ENCODE measurements at regions not wholly inside any gene's neighbourhood (a gene's known extent, or its start where the extent isn't known, plus 50 kb on each side); places are given as distances from the start of the nearest gene placed in this dataset.

DNA sequence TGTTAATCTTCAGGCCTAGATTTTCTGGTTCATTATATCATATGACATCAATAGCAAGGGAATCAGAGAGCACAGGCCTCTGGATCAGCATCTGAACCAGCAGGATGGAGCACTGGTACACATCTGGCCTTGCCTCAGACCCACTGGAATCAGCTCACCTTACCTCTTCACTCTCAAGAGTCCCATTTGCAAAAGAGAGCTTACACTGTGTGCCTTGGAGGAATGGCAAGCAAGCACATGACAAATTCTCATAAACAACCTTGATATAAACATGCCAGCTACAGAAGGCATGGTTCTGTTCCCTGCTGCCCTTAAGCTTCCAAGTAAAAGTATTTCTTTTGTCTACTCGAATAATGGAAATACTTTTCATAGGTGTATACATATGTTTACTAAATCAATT is 128.6 kb upstream of the CPM start:
- no peak for DNase-seq (ENCODE audit: low read depth in 2 of 2, low spot score in 1 of 2)

DNA sequence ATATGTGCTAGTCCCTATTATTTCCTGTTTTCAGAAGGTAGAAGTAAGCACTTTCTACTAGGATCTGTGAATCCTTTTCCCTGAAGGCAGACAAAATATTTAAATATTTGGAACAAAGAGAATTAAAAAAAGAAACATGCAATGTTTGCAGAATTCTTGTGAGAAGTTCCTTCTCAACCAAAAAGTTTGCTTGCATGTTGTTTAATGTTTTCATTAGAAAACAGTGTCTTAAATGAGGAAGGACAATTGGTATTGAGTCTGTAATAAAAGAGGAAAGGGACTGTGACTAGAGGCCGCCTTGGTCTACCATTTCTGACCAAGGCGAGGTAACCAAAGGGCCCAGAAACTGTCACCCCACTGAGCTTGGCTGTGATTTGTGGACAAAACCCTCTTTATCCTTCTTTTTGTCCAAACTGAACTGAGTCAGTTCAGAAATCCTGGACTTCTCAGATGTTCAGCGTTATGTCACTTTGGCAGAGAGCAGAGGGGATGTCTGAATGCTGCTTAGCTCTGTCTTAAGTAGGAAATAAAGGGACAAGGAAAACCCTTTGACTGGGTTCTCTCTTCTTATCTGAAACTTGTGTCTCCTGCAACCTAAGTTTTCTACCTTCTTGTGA is 129.8 kb upstream of the CPM start:
- no peak for DNase-seq (ENCODE audit: low read depth in 2 of 2, low spot score in 1 of 2)

DNA sequence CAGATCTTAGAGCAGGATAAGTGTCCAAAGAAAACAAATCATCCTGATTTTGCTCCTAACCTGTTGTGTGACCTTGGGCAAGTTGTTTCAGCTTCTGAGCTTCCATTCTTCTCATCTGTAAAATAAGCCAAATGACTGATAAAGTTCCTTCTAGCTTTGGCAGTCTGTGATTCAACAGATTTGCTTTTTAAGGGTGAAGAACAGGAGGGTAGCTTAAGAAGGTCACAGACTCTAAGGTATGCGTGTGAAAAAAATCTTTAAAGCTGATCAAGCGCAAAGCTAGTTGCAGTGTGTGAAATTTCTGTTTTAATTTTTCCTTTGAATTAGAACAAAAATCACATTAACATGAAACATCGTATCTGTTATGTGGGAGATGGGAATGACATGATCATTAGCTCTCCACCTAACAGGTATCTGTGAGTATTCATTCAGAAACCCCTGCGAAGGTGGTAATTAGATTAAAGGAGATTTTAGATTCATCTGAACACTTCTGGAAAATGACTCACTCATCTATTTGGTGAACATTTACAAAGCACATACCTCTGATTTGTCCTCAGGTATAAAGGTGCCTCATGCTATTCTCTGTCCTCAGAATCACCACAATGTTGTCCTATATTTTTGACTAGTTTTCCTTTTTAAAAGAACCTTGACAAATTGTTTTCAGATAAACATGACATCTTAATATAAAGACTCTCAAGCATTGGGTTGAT is 131.9 kb upstream of the CPM start:
- no peak for DNase-seq (ENCODE audit: low read depth in 2 of 2, low spot score in 1 of 2)

DNA sequence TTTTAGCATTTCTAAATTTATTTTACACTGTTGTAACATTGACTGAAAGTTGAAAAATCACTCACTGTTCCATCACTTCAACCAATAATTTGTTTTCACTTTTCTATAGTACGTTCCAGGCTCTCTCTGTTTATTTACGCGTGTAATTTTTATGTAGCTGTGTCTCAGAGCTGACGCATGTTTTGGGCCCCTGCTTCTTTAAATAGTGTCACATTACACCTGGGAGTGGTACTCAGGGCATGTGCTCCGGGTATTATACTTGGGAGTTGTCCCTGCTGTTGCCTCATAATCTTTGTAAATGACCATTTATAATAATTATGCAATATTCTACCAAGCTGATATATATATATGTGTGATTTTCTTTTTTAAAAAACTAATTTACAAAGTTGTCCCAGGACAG is 132.8 kb upstream of the CPM start:
- DNase-seq (ENCODE audit: low read depth in 2 of 2, low spot score in 1 of 2), result no peak

DNA sequence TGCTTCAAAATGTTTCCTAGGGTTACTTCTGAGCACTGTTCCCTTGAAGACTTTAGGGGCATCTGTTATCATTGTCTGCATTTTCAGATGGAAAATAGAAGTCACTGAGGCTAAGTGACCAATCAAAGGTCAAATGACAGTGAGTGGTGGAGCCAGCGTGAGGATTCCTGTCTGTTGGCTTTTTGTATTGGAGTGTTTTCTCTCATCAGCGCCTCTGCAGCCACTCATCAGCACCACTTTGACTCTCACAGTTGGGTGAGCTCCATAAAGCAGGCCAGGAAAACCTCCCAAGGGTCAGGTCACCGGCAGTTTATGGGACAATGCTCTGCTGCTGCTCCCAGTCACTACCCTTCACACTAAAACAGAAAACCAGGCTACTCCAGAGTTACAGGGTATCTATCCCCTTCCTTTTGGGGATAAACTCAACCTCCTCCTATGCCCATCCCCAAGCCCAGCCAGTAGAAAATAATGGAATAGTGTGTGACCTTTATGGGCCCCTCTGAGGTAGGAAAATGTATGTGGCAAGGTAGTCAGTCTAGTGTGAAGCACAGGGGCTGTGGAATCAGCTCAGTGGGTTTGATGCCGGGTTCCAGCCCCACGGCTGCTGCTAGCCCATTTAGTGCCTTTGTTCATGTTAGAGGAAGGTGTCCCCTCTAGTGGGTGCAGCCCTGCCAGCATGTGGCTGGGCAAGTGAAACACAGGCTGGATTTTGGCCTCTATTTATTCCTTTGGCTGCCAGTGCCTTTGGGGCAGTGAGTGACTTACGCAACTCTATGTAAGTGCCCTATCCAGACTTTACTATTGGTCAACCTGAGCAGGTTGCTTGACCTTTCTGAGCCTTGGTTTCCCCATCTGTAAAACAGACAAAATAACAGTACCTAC is 133.8 kb upstream of the CPM start:
- DNase-seq (ENCODE audit: low read depth in 2 of 2, low spot score in 1 of 2), result no peak

DNA sequence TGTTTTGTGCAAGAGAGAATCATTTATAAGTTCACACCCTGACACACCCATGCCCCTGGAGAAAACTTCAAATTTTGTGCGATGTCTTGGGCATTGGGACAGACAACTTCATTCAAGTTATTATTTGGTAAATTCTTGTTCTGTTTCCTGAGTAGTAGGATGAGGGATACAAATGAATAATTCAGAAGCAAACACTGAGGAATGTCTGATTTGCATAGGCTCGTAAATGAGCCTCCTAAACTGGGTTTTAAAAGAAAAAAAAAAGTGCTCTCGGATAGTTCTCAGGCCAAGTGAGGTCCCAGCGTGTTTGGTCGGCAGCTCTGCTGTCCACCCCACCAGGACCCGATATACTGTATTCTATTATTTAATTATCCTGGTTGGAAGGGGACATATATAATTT is 134.7 kb upstream of the CPM start:
- DNase-seq (ENCODE audit: low read depth in 2 of 2, low spot score in 1 of 2), result no peak

DNA sequence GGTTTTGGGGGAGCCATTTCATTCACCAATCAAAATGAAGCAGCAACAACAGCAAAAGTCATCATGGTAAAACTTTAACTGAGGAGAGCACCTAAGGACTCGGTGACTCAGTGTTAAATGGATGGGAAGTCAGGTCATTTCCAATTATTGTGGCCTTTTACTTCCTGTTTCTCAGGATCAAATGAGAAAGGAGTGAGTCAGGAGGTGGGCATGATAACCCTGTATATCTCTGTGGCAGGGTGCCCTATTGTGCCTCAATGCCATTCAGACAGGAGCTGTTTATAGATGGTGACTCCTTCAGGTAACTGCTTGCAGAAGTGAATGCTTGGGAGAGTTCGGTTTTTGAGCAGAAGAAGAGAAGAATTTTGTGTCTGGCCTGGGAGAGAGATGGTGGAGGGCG is 135.5 kb upstream of the CPM start:
- no peak for DNase-seq (ENCODE audit: low read depth in 2 of 2, low spot score in 1 of 2)

DNA sequence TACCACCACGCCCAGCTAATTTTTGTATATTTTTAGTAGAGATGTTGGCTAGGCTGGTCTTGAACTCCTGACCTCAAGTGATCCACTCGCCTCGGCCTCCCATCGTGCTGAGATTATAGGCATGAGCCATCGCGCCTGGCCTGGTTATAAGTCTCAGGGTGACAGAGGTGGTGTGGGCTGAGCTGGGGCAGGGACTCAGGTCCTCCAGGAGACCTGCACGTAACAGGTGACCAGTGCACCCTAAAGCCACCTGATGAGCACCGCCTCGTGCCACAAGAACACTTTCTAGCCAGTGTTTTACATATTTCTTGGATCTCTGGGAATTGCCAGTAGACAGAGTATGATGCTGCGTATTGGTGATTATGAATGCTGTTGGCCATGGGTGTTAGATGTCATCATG is 136.5 kb upstream of the CPM start:
- DNase-seq (ENCODE audit: low read depth in 2 of 2, low spot score in 1 of 2), result no peak

DNA sequence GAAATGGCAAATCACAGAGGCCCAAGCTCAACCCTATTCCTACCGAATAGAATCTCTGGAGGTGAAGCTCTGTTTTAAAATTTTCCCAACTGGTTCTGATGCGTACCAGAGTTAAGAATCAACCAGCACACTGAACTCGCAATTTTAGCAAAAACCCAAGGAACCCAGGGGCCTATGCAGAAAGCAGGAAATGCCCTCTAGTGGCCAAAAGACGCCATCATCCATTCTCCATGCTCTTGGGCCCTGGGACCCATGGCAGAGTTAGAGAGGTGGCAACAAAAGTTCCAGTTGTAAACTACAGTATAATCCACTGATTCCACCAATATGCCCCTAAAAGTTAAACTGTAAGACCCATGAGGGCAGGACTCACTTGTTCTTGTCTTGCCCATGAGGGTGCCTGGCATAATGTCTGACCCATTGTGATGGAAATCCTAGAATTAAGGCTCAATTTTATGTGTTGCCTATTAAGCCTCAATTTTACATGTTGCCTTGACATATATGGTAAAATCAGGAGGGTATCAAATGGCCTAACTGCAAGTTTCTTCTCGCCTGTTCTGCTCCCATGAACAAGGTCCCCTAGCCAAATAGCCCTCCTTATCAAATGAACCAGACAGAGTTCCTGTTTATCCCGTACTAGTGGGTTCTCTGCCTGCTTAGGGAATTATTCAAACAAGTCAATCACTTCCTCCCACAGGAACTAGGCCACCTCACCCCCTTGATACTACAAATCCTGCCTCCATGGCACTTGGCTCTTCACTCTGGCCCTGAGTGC is 137.5 kb upstream of the CPM start:
- DNase-seq (ENCODE audit: low read depth in 2 of 2, low spot score in 1 of 2), result peak in 1 of 2 donors; percentile 20

DNA sequence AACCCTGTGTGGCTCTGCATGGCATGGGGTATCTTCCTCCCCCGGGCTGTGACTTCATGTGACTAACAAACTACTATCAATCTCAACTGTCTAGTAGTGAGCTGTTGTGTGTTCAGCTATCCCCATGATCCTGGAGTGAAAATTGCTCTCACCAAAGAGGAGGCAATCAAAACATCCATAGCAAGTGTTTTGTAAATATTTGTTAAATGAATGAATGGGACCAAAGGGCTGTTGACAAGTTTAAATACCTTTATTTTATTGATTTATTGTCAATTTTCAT is 138.1 kb upstream of the CPM start:
- no peak for DNase-seq (ENCODE audit: low read depth in 2 of 2, low spot score in 1 of 2)

DNA sequence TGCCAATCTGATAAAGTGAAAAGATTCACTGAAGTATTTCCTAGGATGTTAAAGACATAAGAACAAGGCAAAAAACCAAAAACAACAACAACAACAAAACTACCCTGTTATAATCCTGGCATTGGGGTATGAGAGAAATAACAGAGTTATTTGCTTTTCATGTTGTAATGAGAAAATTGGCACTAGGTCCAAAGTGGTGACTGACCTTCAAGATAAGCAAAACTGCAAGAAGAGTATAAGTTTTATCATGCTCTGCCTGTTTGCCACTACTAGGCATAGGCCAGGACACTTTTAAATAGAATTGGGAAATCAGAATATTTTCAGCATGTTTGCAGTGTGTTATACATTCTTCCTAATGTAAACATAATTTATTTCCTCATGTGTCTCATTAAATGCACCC is 140.1 kb upstream of the CPM start:
- DNase-seq (ENCODE audit: low read depth in 2 of 2, low spot score in 1 of 2), result no peak

DNA sequence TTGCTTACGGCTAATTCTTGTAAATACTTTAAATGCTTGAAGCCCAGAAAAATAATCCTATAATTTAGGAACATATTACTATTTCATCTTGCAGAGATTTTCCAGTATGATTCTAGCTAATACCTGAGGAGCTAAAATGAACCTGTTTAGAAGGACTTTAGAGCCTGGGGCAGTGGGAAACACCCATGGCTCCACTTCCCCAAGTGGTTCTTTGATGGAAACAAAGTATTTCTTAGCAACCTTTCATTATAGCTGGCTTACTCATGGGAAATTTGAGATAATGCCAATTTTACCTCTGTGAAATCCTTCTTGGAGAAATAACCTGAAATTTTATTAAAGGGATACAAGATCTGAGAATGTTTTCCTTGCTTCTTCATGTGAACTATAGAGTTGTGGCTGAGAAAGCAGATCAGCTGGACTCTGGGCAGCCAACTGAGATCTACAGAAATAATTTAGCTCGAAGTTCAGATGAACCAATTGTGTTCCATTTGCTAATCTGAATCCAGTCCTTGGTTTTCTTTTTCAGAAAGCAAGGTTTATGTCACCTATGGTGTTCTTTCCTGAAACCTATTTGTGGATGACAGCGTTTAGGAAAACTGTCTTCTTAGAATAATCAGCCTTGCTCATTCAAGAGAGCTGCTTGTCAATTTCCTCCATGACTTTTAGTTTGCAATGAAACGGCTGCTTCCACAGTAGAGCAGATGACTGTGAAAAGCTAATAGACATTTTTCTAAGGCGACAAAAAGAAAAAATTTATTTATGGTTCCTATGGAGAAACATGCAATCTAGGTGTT is 141.8 kb upstream of the CPM start:
- DNase-seq (ENCODE audit: low read depth in 2 of 2, low spot score in 1 of 2), result no peak

DNA sequence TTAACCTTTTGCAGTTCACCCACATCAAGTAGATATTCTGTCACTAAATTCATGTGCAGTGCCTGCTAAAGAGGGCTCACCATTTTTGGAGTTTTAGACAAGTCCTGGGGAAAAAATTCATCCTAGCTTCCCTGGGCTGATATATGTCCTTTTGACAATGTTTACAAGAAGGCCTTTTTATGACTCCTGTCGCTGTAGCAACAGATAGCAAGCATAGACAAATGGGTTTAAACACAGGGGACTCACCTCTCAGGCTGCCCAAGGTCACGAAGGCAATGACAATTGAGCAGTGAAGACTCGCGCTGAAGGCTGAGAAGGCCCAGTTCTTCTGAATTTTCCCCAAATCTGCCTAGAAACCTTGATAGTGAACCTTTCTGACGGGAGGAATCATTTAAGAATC is 150.7 kb upstream of the CPM start:
- DNase-seq (ENCODE audit: low read depth in 2 of 2, low spot score in 1 of 2), result no peak

DNA sequence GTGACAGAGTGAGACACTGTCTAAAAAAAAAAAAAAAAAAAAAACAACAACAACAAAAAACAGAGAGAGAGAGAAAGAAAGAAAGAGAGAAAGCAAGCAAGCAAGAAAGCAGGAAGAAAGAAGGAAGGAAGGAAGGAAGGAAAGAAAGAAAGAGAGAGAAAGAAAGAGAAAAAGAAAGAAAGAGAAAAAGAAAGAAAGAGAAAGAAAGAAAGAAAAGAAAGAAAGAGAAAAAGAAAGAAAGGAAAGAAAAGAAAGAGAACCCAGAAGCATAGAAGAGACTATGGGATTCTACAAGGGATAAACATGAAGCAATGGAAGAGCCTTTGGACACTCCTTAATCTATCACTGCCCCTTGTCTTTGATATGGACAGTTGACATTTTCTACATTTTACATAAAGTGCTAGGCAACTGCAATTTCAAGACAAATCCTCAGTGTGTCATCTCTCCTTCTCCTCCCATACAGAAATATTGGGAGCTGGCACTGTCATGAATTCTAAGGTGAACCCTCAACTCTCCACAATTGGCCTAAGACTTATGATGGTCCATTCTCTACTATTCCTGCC is 151.9 kb upstream of the CPM start:
- no peak for DNase-seq (ENCODE audit: low read depth in 2 of 2, low spot score in 1 of 2)

DNA sequence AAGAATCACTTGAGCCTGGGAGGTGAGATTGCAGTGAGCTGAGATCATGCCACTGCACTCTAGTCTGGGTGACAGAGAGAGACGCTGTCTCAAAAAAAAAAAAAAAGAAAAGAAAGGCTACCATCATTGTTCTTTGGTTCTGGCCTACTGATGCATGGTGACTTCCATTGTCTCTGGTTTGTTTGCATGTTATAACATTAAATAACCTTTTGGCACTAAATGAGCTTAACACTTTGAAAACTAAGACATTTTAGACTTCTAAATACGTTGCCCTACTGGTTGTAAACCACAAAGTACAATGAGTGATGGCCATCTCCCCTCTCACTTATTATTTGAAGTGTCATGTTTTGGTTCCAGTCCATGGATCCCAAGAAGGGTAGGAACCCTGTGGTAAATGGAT is 152.9 kb upstream of the CPM start:
- no peak for DNase-seq (ENCODE audit: low read depth in 2 of 2, low spot score in 1 of 2)

DNA sequence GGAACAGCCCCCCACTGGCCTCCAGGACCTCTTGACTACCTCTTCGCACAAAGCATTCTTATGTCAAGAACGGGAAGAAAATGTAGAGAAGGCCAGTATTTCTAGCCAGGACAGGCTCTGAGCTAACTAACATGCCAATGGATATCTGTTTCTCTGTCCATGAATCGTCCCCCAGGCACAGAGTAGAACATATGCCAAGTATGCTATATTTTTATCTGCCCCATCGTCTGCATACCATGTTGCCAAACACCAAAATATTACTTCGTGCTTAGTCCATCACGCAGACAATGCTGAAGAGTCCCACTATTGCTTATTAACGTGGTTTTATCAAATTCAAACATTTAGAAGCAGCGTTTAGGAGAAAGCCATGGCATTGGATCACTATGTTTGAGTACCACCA is 151.4 kb upstream of the CPSF6 start:
- no peak for DNase-seq (ENCODE audit: low read depth in 2 of 2, low spot score in 1 of 2)

DNA sequence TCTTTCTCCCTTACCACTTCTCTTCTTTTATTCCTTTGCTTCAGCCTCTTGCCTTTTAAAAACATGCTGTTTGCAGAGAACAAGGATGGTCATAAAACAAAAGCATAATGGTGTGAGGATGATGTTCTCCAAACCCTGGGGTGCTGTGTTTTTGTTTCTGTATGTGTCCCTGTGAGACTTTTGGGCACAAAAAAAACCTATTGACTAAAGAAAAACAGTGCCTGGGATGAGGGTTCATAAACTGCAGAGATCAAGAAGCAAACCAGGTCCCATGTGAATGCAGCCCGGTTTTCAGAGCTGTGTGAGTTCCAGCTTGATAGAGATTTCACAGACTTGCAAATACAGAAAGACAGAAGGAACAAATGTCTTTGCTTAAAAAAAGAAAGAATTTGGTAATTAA is 148.6 kb upstream of the CPSF6 start:
- no peak for DNase-seq (ENCODE audit: low read depth in 2 of 2, low spot score in 1 of 2)

DNA sequence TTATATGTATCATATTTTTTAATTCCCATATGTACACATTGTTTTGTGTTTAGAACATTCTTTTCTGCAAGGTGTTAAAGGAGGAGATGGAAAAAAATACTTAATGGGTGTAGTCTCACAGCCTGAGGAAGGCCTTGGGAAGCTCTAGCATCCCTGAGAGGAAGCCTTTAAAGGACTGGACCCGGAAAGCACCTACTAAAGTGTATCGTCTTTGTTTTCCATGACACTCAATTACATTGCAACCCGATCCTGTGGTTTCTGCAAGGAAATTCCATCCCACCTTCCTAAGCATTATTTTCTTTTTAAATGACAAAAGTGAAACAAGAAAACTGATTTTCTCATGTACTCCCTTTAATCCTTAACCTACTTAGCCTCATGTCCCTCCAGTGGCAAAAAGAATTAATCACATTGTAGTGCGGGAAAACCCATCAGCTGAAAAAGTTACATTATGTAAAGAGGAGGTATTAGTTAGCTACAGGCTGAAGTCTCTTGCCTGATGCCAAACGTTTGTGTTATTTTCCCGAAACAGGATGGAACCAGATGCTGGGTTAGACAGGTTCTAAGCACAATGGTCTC is 147.8 kb upstream of the CPSF6 start:
- no peak for DNase-seq (ENCODE audit: low read depth in 2 of 2, low spot score in 1 of 2)

DNA sequence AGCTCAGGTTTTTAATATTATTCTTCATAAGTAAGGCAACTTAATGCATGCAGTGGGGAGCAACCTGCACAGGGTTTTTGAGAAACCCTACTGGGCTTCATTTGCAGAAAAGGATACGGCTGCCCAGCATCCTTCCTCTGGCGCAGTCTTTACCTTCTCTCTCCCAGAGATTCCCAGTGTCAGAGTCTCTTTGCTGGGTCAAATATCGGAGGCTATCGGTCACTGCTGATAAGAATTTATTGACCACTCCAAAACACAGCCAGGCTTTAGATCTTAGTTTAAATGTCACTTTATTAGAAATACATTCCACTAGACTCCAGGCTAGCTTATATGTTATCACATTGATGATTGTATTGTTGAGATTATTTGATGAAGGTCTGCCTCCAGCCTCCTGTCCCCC is 147.2 kb upstream of the CPSF6 start:
- DNase-seq (ENCODE audit: low read depth in 2 of 2, low spot score in 1 of 2), result no peak

DNA sequence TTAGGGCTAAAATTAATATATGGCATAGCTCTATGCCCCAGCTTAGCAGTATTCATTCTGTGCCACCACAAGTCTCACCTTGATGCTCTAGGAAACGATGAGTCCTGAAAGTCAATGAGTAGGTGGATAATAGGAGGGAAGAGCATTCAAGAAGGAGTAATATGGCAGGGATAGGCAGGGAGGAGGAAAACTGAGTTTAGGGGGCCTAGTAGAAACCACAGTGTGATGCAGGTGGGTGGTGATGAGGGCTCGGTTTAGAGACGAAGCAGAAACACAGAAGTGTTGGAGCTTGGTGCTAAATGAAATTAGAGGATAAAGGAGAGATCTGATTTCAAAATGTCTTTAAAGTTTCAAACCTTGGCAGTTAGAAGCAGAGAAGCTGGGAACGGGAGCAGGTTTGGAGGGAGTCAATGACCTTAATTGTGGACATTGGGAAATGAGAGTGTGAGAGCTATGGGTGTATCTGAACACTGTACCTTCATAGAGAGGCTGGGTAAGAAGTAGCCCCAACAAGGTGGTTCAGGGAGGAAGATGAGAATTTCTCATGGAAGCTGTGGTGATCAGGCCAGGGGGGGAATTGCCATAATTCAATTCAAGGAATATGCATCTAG is 144.7 kb upstream of the CPSF6 start:
- no peak for DNase-seq (ENCODE audit: low read depth in 2 of 2, low spot score in 1 of 2)
